ENCODE measurements at regions not wholly inside any gene's neighbourhood (a gene's known extent, or its start where the extent isn't known, plus 50 kb on each side); places are given as distances from the start of the nearest gene placed in this dataset.

DNA sequence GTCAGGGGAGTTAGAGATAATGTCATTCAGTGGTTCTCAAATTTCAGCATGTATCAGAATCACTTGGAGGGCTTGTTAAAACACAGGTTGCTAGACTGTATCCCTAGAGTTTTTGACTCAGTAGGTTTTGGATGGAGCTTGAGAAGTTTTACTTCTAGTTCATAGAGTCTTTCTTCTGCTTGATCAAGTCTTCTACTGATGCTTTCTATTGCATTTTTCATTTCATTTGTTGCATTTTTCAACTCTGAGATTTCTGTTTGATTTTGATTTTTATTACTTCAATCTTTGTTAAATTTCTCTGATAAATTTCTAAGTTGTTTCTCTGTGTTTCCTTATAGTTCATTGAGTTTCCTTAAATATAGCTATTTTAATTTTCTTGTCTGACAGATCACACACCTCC, 361.4 kb downstream of the RAPGEF2 start:
- TF ChIP-seq, protein P1, sequence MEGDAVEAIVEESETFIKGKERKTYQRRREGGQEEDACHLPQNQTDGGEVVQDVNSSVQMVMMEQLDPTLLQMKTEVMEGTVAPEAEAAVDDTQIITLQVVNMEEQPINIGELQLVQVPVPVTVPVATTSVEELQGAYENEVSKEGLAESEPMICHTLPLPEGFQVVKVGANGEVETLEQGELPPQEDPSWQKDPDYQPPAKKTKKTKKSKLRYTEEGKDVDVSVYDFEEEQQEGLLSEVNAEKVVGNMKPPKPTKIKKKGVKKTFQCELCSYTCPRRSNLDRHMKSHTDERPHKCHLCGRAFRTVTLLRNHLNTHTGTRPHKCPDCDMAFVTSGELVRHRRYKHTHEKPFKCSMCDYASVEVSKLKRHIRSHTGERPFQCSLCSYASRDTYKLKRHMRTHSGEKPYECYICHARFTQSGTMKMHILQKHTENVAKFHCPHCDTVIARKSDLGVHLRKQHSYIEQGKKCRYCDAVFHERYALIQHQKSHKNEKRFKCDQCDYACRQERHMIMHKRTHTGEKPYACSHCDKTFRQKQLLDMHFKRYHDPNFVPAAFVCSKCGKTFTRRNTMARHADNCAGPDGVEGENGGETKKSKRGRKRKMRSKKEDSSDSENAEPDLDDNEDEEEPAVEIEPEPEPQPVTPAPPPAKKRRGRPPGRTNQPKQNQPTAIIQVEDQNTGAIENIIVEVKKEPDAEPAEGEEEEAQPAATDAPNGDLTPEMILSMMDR (IDR thresholded peaks at IDR 0.05), result no peak
- TF ChIP-seq POLR2A (IDR thresholded peaks at IDR 0.05), result no peak

Data from lower leg skin (tissue), 3 donors.